ENCODE measurements at regions not wholly inside any gene's neighbourhood (a gene's known extent, or its start where the extent isn't known, plus 50 kb on each side); places are given as distances from the start of the nearest gene placed in this dataset.

DNA sequence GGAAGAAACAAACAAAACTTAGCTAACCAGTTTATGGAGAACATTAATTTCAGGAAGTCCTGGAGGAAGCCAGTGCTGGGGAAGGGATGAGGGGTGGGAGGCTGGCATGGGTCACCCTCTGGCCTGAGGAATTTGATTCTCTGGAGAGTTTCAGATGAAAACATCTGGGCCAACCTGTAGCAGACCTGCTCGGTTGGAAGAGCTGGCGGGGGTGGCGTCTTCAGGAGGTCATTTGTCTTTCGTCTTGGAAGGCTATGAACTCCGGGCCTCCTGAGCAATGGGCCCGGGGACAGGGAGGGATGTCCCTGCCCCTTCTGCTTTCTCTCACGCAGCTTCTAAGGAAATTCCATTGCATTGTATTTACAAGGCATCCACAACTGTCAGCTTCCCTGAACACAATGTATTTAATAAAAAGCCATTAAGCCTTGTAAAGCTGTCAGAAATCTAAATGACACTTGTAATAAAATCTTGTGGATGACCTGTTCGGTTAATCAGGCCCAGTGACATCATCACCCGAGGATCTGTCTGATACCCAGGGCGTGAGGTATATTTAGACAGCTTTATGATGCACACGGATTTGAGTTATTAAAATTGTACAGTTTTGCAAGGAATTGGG is 250.5 kb downstream of the RAB11FIP2 start:
- Histone ChIP-seq H3K9ac (ENCODE audit: low read length) (no peak overlapping the region), H2AFZ (ENCODE audit: low read depth, low read length, poor library complexity, severe bottlenecking) (no peak overlapping the region), H3K9me3 (ENCODE audit: control insufficient read depth in 1 of 2, insufficient read depth in 1 of 2, low read depth in 1 of 2, low read length in 2 of 2) (no peaks in the 10 kb centered on the region), H3K79me2 (ENCODE audit: insufficient read depth, low read length) (no peaks in the 10 kb centered on the region), H3K4me3 (replicated peaks in 1 of 2; ENCODE audit: low read depth in 1 of 2, low read length in 2 of 2) (no peak overlapping the region), H3K36me3 (ENCODE audit: control insufficient read depth in 1 of 2, insufficient read depth in 2 of 2, low read length in 2 of 2) (no peaks in the 10 kb centered on the region), H3K27me3 (ENCODE audit: insufficient read depth, low read length) (peaks cover 68% of the 10 kb centered on the region), H3K4me2 (ENCODE audit: low read length) (no peak overlapping the region), H3K4me1 (ENCODE audit: control insufficient read depth in 1 of 2, insufficient read depth in 2 of 2, low read length in 2 of 2) (no peaks in the 10 kb centered on the region), H3K27ac (ENCODE audit: low read depth, low read length) (no peak overlapping the region), H3K9me2 (ENCODE audit: insufficient read depth) (no peaks in the 10 kb centered on the region), H4K20me1 (ENCODE audit: insufficient read depth) (no peaks in the 10 kb centered on the region)
- ChIA-PET POLR2A (no interaction called here), RAD21 (ENCODE audit: low non-redundant PET in 1 of 2, low total read pairs in 2 of 2, uncharacterized antibody in 2 of 2, unreplicated experiment in 2 of 2) (no interaction called here), CTCF (no interaction called here)
- intact Hi-C loops (cut with micrococcal nuclease), result no loop called here
- TF ChIP-seq EZH2 (IDR thresholded peaks at IDR 0.05) (no peak), EGR1 (IDR thresholded peaks at IDR 0.05; ENCODE audit: low read depth) (no peak), SP1 (IDR thresholded peaks at IDR 0.05; ENCODE audit: low read depth) (no peak), JUND (IDR thresholded peaks at IDR 0.05) (no peak), SRF (IDR thresholded peaks at IDR 0.05; ENCODE audit: low read depth) (no peak)
- DNase-seq (ENCODE audit: low read depth, low spot score) (no peak), ATAC-seq (no peak)
- no TSS peak for BruUV-seq (replicated peaks)

DNA sequence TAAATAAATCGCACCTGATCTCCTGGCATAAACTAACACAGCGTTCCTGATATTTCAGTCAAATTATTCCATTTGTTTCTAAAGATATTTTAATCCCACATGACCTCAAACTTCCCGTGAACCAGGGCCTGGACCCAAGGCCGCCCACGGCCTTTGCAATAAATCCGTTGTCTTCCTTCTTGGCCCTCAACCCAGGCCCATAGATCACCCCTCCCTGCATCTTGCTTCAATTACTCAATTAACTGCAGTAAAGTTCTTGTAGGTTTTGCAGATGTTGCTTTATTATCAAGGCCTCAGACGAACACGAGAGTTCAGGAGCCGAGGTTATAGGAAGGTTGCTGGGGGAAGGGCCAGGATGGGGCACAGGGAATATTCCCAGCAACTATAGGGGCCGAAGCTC is 249.4 kb downstream of the RAB11FIP2 start:
- Histone ChIP-seq H3K9me2 (ENCODE audit: insufficient read depth) (no peaks in the 10 kb centered on the region), H3K79me2 (ENCODE audit: insufficient read depth, low read length) (no peaks in the 10 kb centered on the region), H3K4me1 (ENCODE audit: control insufficient read depth in 1 of 2, insufficient read depth in 2 of 2, low read length in 2 of 2) (no peaks in the 10 kb centered on the region), H3K27ac (ENCODE audit: low read depth, low read length) (no peak overlapping the region), H3K9ac (ENCODE audit: low read length) (no peak overlapping the region), H2AFZ (ENCODE audit: low read depth, low read length, poor library complexity, severe bottlenecking) (no peak overlapping the region), H3K27me3 (ENCODE audit: insufficient read depth, low read length) (peaks cover 58% of the 10 kb centered on the region), H3K9me3 (ENCODE audit: control insufficient read depth in 1 of 2, insufficient read depth in 1 of 2, low read depth in 1 of 2, low read length in 2 of 2) (no peaks in the 10 kb centered on the region), H3K4me2 (ENCODE audit: low read length) (no peak overlapping the region), H3K36me3 (ENCODE audit: control insufficient read depth in 1 of 2, insufficient read depth in 2 of 2, low read length in 2 of 2) (no peaks in the 10 kb centered on the region), H3K4me3 (replicated peaks in 1 of 2; ENCODE audit: low read depth in 1 of 2, low read length in 2 of 2) (no peak overlapping the region), H4K20me1 (ENCODE audit: insufficient read depth) (no peaks in the 10 kb centered on the region)
- ChIA-PET POLR2A (no interaction called here), CTCF (no interaction called here), RAD21 (ENCODE audit: low non-redundant PET in 1 of 2, low total read pairs in 2 of 2, uncharacterized antibody in 2 of 2, unreplicated experiment in 2 of 2) (no interaction called here)
- TF ChIP-seq CEBPB (IDR thresholded peaks at IDR 0.05; ENCODE audit: low read depth) (no peak), CBX3 (IDR thresholded peaks at IDR 0.05; ENCODE audit: low read depth) (no peak), TCF7L2 (IDR thresholded peaks at IDR 0.05; ENCODE audit: borderline replicate concordance, extremely low read depth, insufficient read depth, insufficient read length) (no peak), POLR2AphosphoS5 (IDR thresholded peaks at IDR 0.05; ENCODE audit: low read depth, low read length) (no peak), POLR2A (IDR thresholded peaks at IDR 0.05; ENCODE audit: borderline replicate concordance, extremely low read depth, insufficient read depth, insufficient read length) (no peak), JUND (IDR thresholded peaks at IDR 0.05) (no peak), FOSL1 (IDR thresholded peaks at IDR 0.05; ENCODE audit: low read depth) (no peak), SIN3A (IDR thresholded peaks at IDR 0.05; ENCODE audit: low read depth) (no peak), EZH2 (IDR thresholded peaks at IDR 0.05) (no peak), RAD21 (IDR thresholded peaks at IDR 0.05; ENCODE audit: low read depth) (no peak), SP1 (IDR thresholded peaks at IDR 0.05; ENCODE audit: low read depth) (no peak), EZH2phosphoT487 (IDR thresholded peaks at IDR 0.05; ENCODE audit: borderline replicate concordance) (no peak)
- TF ChIP-seq, protein P1, sequence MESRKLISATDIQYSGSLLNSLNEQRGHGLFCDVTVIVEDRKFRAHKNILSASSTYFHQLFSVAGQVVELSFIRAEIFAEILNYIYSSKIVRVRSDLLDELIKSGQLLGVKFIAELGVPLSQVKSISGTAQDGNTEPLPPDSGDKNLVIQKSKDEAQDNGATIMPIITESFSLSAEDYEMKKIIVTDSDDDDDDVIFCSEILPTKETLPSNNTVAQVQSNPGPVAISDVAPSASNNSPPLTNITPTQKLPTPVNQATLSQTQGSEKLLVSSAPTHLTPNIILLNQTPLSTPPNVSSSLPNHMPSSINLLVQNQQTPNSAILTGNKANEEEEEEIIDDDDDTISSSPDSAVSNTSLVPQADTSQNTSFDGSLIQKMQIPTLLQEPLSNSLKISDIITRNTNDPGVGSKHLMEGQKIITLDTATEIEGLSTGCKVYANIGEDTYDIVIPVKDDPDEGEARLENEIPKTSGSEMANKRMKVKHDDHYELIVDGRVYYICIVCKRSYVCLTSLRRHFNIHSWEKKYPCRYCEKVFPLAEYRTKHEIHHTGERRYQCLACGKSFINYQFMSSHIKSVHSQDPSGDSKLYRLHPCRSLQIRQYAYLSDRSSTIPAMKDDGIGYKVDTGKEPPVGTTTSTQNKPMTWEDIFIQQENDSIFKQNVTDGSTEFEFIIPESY (IDR thresholded peaks at IDR 0.05; ENCODE audit: extremely low read depth, insufficient replicate concordance, low read length), result no peak
- TF ChIP-seq, protein P2, sequence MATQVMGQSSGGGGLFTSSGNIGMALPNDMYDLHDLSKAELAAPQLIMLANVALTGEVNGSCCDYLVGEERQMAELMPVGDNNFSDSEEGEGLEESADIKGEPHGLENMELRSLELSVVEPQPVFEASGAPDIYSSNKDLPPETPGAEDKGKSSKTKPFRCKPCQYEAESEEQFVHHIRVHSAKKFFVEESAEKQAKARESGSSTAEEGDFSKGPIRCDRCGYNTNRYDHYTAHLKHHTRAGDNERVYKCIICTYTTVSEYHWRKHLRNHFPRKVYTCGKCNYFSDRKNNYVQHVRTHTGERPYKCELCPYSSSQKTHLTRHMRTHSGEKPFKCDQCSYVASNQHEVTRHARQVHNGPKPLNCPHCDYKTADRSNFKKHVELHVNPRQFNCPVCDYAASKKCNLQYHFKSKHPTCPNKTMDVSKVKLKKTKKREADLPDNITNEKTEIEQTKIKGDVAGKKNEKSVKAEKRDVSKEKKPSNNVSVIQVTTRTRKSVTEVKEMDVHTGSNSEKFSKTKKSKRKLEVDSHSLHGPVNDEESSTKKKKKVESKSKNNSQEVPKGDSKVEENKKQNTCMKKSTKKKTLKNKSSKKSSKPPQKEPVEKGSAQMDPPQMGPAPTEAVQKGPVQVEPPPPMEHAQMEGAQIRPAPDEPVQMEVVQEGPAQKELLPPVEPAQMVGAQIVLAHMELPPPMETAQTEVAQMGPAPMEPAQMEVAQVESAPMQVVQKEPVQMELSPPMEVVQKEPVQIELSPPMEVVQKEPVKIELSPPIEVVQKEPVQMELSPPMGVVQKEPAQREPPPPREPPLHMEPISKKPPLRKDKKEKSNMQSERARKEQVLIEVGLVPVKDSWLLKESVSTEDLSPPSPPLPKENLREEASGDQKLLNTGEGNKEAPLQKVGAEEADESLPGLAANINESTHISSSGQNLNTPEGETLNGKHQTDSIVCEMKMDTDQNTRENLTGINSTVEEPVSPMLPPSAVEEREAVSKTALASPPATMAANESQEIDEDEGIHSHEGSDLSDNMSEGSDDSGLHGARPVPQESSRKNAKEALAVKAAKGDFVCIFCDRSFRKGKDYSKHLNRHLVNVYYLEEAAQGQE (IDR thresholded peaks at IDR 0.05; ENCODE audit: low read depth), result no peak
- TF ChIP-seq, protein P3, sequence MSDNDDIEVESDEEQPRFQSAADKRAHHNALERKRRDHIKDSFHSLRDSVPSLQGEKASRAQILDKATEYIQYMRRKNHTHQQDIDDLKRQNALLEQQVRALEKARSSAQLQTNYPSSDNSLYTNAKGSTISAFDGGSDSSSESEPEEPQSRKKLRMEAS (IDR thresholded peaks at IDR 0.05), result no peak
- no TSS peak for BruUV-seq (replicated peaks)
- DNase-seq (ENCODE audit: low read depth, low spot score) (no peak), ATAC-seq (no peak)
- intact Hi-C loops (cut with micrococcal nuclease), result no loop called here
